ENCODE measurements at regions not wholly inside any gene's neighbourhood (a gene's known extent, or its start where the extent isn't known, plus 50 kb on each side); places are given as distances from the start of the nearest gene placed in this dataset.

DNA sequence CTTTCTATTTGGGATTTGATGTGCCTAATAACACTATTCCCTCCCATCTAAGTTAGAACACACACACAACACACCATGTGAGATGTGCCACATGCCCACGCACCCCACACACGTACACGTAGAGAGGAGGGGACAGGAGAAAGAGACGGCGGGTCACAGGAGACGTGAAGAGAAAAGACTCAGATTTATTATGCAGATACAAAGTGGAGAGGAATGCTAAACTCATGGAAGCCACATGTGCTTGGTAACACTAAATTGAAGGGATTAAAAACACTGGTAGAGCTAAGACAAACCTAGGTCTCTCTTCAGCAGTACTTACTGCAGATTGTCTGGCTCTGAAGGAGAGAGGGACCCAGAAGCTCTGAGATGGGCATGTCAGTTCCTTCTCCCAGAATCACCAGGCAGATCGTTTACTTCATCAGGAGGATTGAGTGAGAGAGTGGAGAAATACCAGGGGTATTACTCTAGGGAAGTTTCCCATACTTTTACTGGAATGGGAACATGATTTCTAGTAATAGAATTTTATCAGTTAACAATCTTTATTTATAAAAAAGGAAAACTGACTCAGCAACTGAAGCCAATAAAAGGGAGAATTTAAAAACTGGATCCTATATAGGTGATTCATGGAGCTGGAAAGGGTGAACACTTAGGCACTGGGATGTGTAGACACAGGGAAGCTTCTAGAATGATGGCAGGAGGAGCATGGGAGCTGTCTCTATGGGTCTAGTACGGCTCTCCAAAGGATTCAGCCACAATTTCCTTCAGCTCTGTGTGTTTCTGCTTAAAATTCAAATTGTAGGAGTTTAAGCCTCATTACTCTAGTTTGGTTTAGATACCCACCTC lies 139.4 kb downstream of the MACIR start:
- DNase-seq: no peak

GRCh38 chr5:103394676-103395075 lies 136.1 kb downstream of the MACIR start:
- Histone ChIP-seq H2BK15ac (replicated peaks; ENCODE audit: low read depth) (no peak overlapping the region), H3K4me2 (ENCODE audit: low read length) (no peak overlapping the region), H3K36me3 (ENCODE audit: control insufficient read depth, insufficient read depth, low read length) (no peaks in the 10 kb centered on the region), H3K27me3 (ENCODE audit: insufficient read depth, low read length, poor library complexity) (no peaks in the 10 kb centered on the region), H3K23ac (ENCODE audit: low read length) (no peak overlapping the region), H4K5ac (ENCODE audit: low read length) (no peak overlapping the region), H2BK5ac (ENCODE audit: low read length) (no peak overlapping the region), H3K79me2 (ENCODE audit: control insufficient read depth, insufficient read depth, low read length) (no peaks in the 10 kb centered on the region), H3K4ac (ENCODE audit: low read depth, low read length) (no peak overlapping the region), H3K79me1 (ENCODE audit: low read length) (no peaks in the 10 kb centered on the region), H3K27ac (ENCODE audit: low read depth, low read length) (no peak overlapping the region), H3K4me1 (ENCODE audit: control insufficient read depth, low read depth, low read length) (peaks cover 3% of the 10 kb centered on the region), H4K8ac (ENCODE audit: low read depth, low read length) (no peak overlapping the region), H2BK120ac (ENCODE audit: low read depth, low read length) (no peak overlapping the region), H3K56ac (ENCODE audit: low read length) (no peak overlapping the region), H2AK5ac (ENCODE audit: low read length) (no peak overlapping the region), H3K4me3 (ENCODE audit: low read length) (no peak overlapping the region), H3K9ac (ENCODE audit: low read length) (no peak overlapping the region), H3K18ac (ENCODE audit: low read length) (no peak overlapping the region)
- no CpG with 5 or more reads among the region's 2 CpGs for WGBS (ENCODE audit: extremely low coverage, insufficient coverage, low lambda C conversion rate)
- no peak for DNase-seq

More for the DNA sequence above, 139.4 kb downstream of the MACIR start:
- no peak overlapping the region for H3K9ac ChIP-seq (ENCODE audit: low read length)
- H2AK5ac ChIP-seq (ENCODE audit: low read length): no peak overlapping the region
- H3K18ac ChIP-seq (ENCODE audit: low read length): no peak overlapping the region
- no peaks in the 10 kb centered on the region for H3K27me3 ChIP-seq (ENCODE audit: insufficient read depth, low read length, poor library complexity)
- H3K27ac ChIP-seq (ENCODE audit: low read depth, low read length): no peak overlapping the region
- no peak overlapping the region for H2BK120ac ChIP-seq (ENCODE audit: low read depth, low read length)
- no peak overlapping the region for H3K23ac ChIP-seq (ENCODE audit: low read length)
- H2BK5ac ChIP-seq (ENCODE audit: low read length): no peak overlapping the region
- H3K4me1 ChIP-seq (ENCODE audit: control insufficient read depth, low read depth, low read length): peaks cover 3% of the 10 kb centered on the region
- no peak overlapping the region for H3K4me2 ChIP-seq (ENCODE audit: low read length)
- no peak overlapping the region for H3K4ac ChIP-seq (ENCODE audit: low read depth, low read length)
- H3K79me1 ChIP-seq (ENCODE audit: low read length): no peaks in the 10 kb centered on the region
- H3K56ac ChIP-seq (ENCODE audit: low read length): no peak overlapping the region
- no peaks in the 10 kb centered on the region for H3K79me2 ChIP-seq (ENCODE audit: control insufficient read depth, insufficient read depth, low read length)
- WGBS (ENCODE audit: extremely low coverage, insufficient coverage, low lambda C conversion rate): no CpG with 5 or more reads among the region's 8 CpGs
- H3K36me3 ChIP-seq (ENCODE audit: control insufficient read depth, insufficient read depth, low read length): no peaks in the 10 kb centered on the region
- no peak overlapping the region for H3K4me3 ChIP-seq (ENCODE audit: low read length)
- peak overlapping the region; percentile 74 for H2BK15ac ChIP-seq (replicated peaks; ENCODE audit: low read depth)
- no peak overlapping the region for H4K5ac ChIP-seq (ENCODE audit: low read length)
- no peak overlapping the region for H4K8ac ChIP-seq (ENCODE audit: low read depth, low read length)

DNA sequence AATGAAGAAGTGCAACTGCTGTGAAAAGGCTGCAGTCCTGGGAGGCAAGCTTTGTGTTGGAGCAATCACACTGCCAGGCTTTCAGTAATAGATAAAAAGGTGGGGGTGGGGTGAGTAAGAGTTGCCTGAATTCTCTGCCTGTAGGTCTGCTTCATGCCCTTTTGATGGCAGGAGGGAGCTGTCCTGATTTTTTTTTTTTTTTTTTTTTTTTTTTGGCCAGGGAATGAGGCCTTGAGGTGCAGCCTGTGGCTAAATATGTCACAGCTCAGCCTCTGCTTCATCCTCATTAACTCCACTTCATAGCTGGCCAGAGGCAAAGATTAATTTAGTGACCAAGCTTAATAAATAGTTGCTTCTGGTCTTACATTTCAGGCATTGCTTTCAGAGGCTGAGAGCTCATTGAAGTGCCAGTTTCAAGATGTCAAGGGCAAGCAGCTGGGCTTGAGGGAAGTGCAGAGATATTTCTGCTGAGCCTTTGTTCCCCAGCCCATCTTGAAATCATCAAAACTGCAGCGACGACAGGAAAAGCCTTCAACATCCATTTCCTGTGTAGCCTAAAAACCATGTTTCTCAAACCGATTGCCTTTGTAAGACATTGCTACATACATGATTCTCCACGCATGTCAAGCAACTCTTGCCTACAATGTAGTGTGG lies 134.7 kb downstream of the MACIR start:
- Histone ChIP-seq H2BK15ac (replicated peaks; ENCODE audit: low read depth) (peak overlapping the region; percentile 89), H3K9ac (ENCODE audit: low read length) (no peak overlapping the region), H4K8ac (ENCODE audit: low read depth, low read length) (no peak overlapping the region), H2AK5ac (ENCODE audit: low read length) (no peak overlapping the region), H3K56ac (ENCODE audit: low read length) (peak overlapping the region; percentile 59), H3K27me3 (ENCODE audit: insufficient read depth, low read length, poor library complexity) (no peaks in the 10 kb centered on the region), H3K4me1 (ENCODE audit: control insufficient read depth, low read depth, low read length) (peaks cover 3% of the 10 kb centered on the region), H3K27ac (ENCODE audit: low read depth, low read length) (no peak overlapping the region), H3K18ac (ENCODE audit: low read length) (peak overlapping the region; percentile 86), H3K4ac (ENCODE audit: low read depth, low read length) (peak overlapping the region; percentile 55), H3K23ac (ENCODE audit: low read length) (no peak overlapping the region), H2BK120ac (ENCODE audit: low read depth, low read length) (no peak overlapping the region), H2BK5ac (ENCODE audit: low read length) (no peak overlapping the region), H4K5ac (ENCODE audit: low read length) (no peak overlapping the region), H3K4me2 (ENCODE audit: low read length) (no peak overlapping the region), H3K79me1 (ENCODE audit: low read length) (no peaks in the 10 kb centered on the region), H3K79me2 (ENCODE audit: control insufficient read depth, insufficient read depth, low read length) (no peaks in the 10 kb centered on the region), H3K36me3 (ENCODE audit: control insufficient read depth, insufficient read depth, low read length) (no peaks in the 10 kb centered on the region), H3K4me3 (ENCODE audit: low read length) (no peak overlapping the region)
- DNase-seq: peak; percentile 85
- no CpG with 5 or more reads among the region's 4 CpGs for WGBS (ENCODE audit: extremely low coverage, insufficient coverage, low lambda C conversion rate)

DNA sequence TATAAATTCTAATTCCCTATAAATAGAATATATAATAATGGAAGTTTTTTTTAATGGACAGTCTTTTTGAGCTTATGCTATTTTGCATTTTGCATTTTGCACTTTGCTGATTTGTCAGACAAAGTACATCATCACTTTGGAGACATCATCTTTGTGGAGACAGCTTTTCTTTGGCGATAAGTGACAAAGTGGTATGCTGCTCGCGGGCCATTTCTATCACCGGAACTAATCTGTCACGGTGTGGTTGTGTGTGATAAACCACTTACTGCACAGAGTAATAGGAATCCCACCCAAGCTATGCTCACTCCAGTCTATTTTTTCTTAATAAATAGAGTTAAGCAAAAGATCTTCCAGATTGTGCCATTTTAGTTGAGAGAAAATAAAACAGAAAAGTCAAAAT lies 133.1 kb downstream of the MACIR start:
- no CpG with 5 or more reads among the region's 5 CpGs for WGBS (ENCODE audit: extremely low coverage, insufficient coverage, low lambda C conversion rate)

GRCh38 chr5:103389846-103390245 lies 131.3 kb downstream of the MACIR start:
- no peak overlapping the region for H3K4me2 ChIP-seq (ENCODE audit: low read length)
- no peaks in the 10 kb centered on the region for H3K79me2 ChIP-seq (ENCODE audit: control insufficient read depth, insufficient read depth, low read length)
- H2BK5ac ChIP-seq (ENCODE audit: low read length): no peak overlapping the region
- no peaks in the 10 kb centered on the region for H3K27me3 ChIP-seq (ENCODE audit: insufficient read depth, low read length, poor library complexity)
- H3K36me3 ChIP-seq (ENCODE audit: control insufficient read depth, insufficient read depth, low read length): no peaks in the 10 kb centered on the region
- H3K4me3 ChIP-seq (ENCODE audit: low read length): no peak overlapping the region
- no peaks in the 10 kb centered on the region for H3K79me1 ChIP-seq (ENCODE audit: low read length)
- no peak overlapping the region for H3K23ac ChIP-seq (ENCODE audit: low read length)
- H3K18ac ChIP-seq (ENCODE audit: low read length): no peak overlapping the region
- H3K56ac ChIP-seq (ENCODE audit: low read length): no peak overlapping the region
- no peak for DNase-seq
- H4K5ac ChIP-seq (ENCODE audit: low read length): no peak overlapping the region
- no peak overlapping the region for H3K9ac ChIP-seq (ENCODE audit: low read length)
- no CpG with 5 or more reads among the region's 3 CpGs for WGBS (ENCODE audit: extremely low coverage, insufficient coverage, low lambda C conversion rate)
- no peak overlapping the region for H3K4ac ChIP-seq (ENCODE audit: low read depth, low read length)
- no peak overlapping the region for H2AK5ac ChIP-seq (ENCODE audit: low read length)
- H3K27ac ChIP-seq (ENCODE audit: low read depth, low read length): no peak overlapping the region
- no peak overlapping the region for H4K8ac ChIP-seq (ENCODE audit: low read depth, low read length)
- no peak overlapping the region for H2BK15ac ChIP-seq (replicated peaks; ENCODE audit: low read depth)
- peaks cover 3% of the 10 kb centered on the region for H3K4me1 ChIP-seq (ENCODE audit: control insufficient read depth, low read depth, low read length)
- H2BK120ac ChIP-seq (ENCODE audit: low read depth, low read length): no peak overlapping the region

More for the DNA sequence above, 133.1 kb downstream of the MACIR start:
- H3K27me3 ChIP-seq (ENCODE audit: insufficient read depth, low read length, poor library complexity): no peaks in the 10 kb centered on the region
- H3K27ac ChIP-seq (ENCODE audit: low read depth, low read length): no peak overlapping the region
- H3K79me1 ChIP-seq (ENCODE audit: low read length): no peaks in the 10 kb centered on the region
- H3K4ac ChIP-seq (ENCODE audit: low read depth, low read length): no peak overlapping the region
- no peak for DNase-seq
- H3K36me3 ChIP-seq (ENCODE audit: control insufficient read depth, insufficient read depth, low read length): no peaks in the 10 kb centered on the region
- no peak overlapping the region for H2AK5ac ChIP-seq (ENCODE audit: low read length)
- H4K8ac ChIP-seq (ENCODE audit: low read depth, low read length): no peak overlapping the region
- H3K4me1 ChIP-seq (ENCODE audit: control insufficient read depth, low read depth, low read length): peaks cover 3% of the 10 kb centered on the region
- H3K56ac ChIP-seq (ENCODE audit: low read length): no peak overlapping the region
- no peak overlapping the region for H3K23ac ChIP-seq (ENCODE audit: low read length)
- H3K18ac ChIP-seq (ENCODE audit: low read length): no peak overlapping the region
- no peaks in the 10 kb centered on the region for H3K79me2 ChIP-seq (ENCODE audit: control insufficient read depth, insufficient read depth, low read length)
- H3K4me2 ChIP-seq (ENCODE audit: low read length): no peak overlapping the region
- H3K9ac ChIP-seq (ENCODE audit: low read length): no peak overlapping the region
- H2BK5ac ChIP-seq (ENCODE audit: low read length): no peak overlapping the region
- no peak overlapping the region for H3K4me3 ChIP-seq (ENCODE audit: low read length)
- H2BK15ac ChIP-seq (replicated peaks; ENCODE audit: low read depth): no peak overlapping the region
- H2BK120ac ChIP-seq (ENCODE audit: low read depth, low read length): no peak overlapping the region
- H4K5ac ChIP-seq (ENCODE audit: low read length): no peak overlapping the region

All from mesendoderm (in vitro differentiated cells).